Prostate gland (tissue), 2 donors: ENCODE measurements at regions not wholly inside any gene's neighbourhood (a gene's known extent, or its start where the extent isn't known, plus 50 kb on each side); places are given as distances from the start of the nearest gene placed in this dataset.

Experiments
- DNase-seq: peaks from one replicate; pipeline ENCODE4 v3.0.0-alpha.2; 2019; ENCODE audit warnings: low spot score
- H3K27ac ChIP-seq, 2 donors: fragments of 200-600 bp; sonication (generic); 2 replicates each; pipeline ENCODE4 v1.5.1; 2017 to 2019
- H3K27me3 ChIP-seq: fragments of 200-600 bp; sonication (generic); replicated peaks from 2 replicates; pipeline ENCODE4 v1.5.1; 2019; ENCODE audit not compliant: insufficient read depth
- H3K36me3 ChIP-seq, 2 donors: fragments of 200-600 bp; sonication (generic); 1 replicate in 1 of 2; 2 replicates in 1 of 2; pipeline versions ENCODE4 v1.5.1 to v1.8.1; 2017 to 2019
- H3K4me1 ChIP-seq: fragments of 200-600 bp; sonication (generic); replicated peaks from 2 replicates; pipeline ENCODE4 v1.5.1; 2019
- H3K4me3 ChIP-seq, 2 donors: fragments of 200-600 bp; sonication (generic); 2 replicates each; pipeline ENCODE4 v1.5.1; 2017 to 2019
- H3K9me3 ChIP-seq: fragments of 200-600 bp; sonication (generic); 2 replicates; pipeline ENCODE4 v1.5.1; 2017
- CTCF ChIP-seq, 4 experiments: fragments of 200-600 bp in 2 of 4; fragments of 450-650 bp in 2 of 4; sonication (generic) in 2 of 4; IDR thresholded peaks; 1 replicate in 3 of 4; 2 replicates in 1 of 4; pipeline ENCODE4 v1.5.1; 2016 to 2019; ENCODE audit warnings: antibody characterized with exemption in 4 of 4, mild to moderate bottlenecking in 2 of 4, moderate library complexity in 2 of 4
- POLR2A ChIP-seq: fragments of 450-650 bp; IDR thresholded peaks from one replicate; pipeline ENCODE4 v1.6.1; 2016; ENCODE audit warnings: antibody characterized with exemption, mild to moderate bottlenecking
- POLR2AphosphoS5 ChIP-seq: sonication (generic); formaldehyde crosslinking; IDR thresholded peaks from one replicate; pipeline ENCODE4 v1.6.1; 2017; ENCODE audit warnings: antibody characterized with exemption
- WGBS: methylation state at CpG from one replicate; pipeline ENCODE4 v1.1.5; 2018; 5-methylcytosine and 5-hydroxymethylcytosine counted together
- intact Hi-C: fragments of 100-400 bp; cut with DNase I; formaldehyde crosslinking; loops from one replicate; pipeline ENCODE4 v1.14.2; 2022

DNA sequence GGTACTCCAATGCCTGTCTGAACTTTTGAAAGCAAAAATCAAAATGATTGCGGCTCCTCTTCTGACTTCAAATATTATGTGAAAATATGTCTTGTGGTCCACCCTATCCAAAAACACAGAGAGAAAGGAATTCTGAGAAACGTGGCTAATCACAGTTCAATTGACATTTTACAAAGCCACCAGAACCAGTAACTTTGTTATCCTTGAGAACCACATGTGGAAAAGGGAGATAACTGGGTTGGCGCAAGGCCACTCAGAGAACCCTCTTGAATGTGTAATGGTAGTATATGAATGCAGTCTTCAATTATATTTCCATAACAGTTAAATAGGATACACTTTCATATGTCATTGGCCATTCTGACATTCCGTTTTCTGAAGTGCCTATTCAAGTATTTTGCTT, 1030.0 kb upstream of the TMPRSS15 start:
- H3K4me1 ChIP-seq, result no peaks in the 10 kb centered on the region
- H3K27me3 ChIP-seq, result no peaks in the 10 kb centered on the region
- WGBS, result 83% methylated on average over 4 of the region's 4 CpGs
- no peaks in the 10 kb centered on the region for H3K9me3 ChIP-seq
- no peak overlapping the region for H3K27ac ChIP-seq
- H3K36me3 ChIP-seq, result no peaks in the 10 kb centered on the region
- TF ChIP-seq POLR2AphosphoS5, result no peak
- TF ChIP-seq CTCF (IDR thresholded peaks at IDR 0.05), result no peak
- TF ChIP-seq POLR2A, result no peak
- intact Hi-C loops, result no loop called here
- DNase-seq, result no peak
- H3K4me3 ChIP-seq, result no peak overlapping the region

- intact Hi-C loops, result no loop called here
- DNase-seq, result no peak
- Histone ChIP-seq H3K36me3 (no peaks in the 10 kb centered on the region), H3K9me3 (no peaks in the 10 kb centered on the region), H3K27me3 (no peaks in the 10 kb centered on the region), H3K4me3 (no peak overlapping the region), H3K27ac (no peak overlapping the region), H3K4me1 (no peaks in the 10 kb centered on the region)
- TF ChIP-seq POLR2A, result no peak
- no peak for TF ChIP-seq CTCF (IDR thresholded peaks at IDR 0.05)
- no peak for TF ChIP-seq POLR2AphosphoS5
- 62% methylated on average over 10 of the region's 10 CpGs for WGBS
These were observed 1037.4 kb upstream of the TMPRSS15 start for GRCh38 chr21:19440792-19441655.

GRCh38 chr21:19458295-19458694, 1054.7 kb upstream of the TMPRSS15 start:
- Histone ChIP-seq H3K4me1 (no peaks in the 10 kb centered on the region), H3K36me3 (no peaks in the 10 kb centered on the region), H3K9me3 (no peaks in the 10 kb centered on the region), H3K4me3 (no peak overlapping the region), H3K27ac (no peak overlapping the region), H3K27me3 (no peaks in the 10 kb centered on the region)
- 79% methylated on average over 1 of the region's 1 CpG for WGBS
- intact Hi-C loops, result no loop called here
- TF ChIP-seq CTCF (IDR thresholded peaks at IDR 0.05) (no peak), POLR2A (no peak), POLR2AphosphoS5 (no peak)
- no peak for DNase-seq

GRCh38 chr21:19461481-19462205, 1058.1 kb upstream of the TMPRSS15 start:
- no peak for TF ChIP-seq CTCF (IDR thresholded peaks at IDR 0.05)
- no peak for TF ChIP-seq POLR2AphosphoS5
- no peak for TF ChIP-seq POLR2A
- 73% methylated on average over 8 of the region's 8 CpGs for WGBS
- intact Hi-C loops, result no loop called here

More at GRCh38 chr21:19461481-19462205, 1058.1 kb upstream of the TMPRSS15 start:
- no peak overlapping the region for H3K27ac ChIP-seq
- no peak for DNase-seq
- H3K4me1 ChIP-seq, result no peaks in the 10 kb centered on the region
- H3K36me3 ChIP-seq, result no peaks in the 10 kb centered on the region
- no peaks in the 10 kb centered on the region for H3K9me3 ChIP-seq
- H3K27me3 ChIP-seq, result no peaks in the 10 kb centered on the region
- no peak overlapping the region for H3K4me3 ChIP-seq
